Effector memory CD4-positive, alpha-beta T cell (primary cell): ENCODE measurements at regions not wholly inside any gene's neighbourhood (a gene's known extent, or its start where the extent isn't known, plus 50 kb on each side); places are given as distances from the start of the nearest gene placed in this dataset.

Experiments used
- DNase-seq, 3 donors: peaks; one replicate each; pipeline ENCODE4 v3.0.0-alpha.2; 2020
- H3K27ac ChIP-seq: 2 replicates; pipeline ENCODE4 v1.7.0; 2013; ENCODE audit warnings: mild to moderate bottlenecking, low read length, moderate library complexity; ENCODE audit not compliant: insufficient read depth, poor library complexity, severe bottlenecking
- H3K27me3 ChIP-seq: replicated peaks from 2 replicates; pipeline ENCODE4 v1.7.0; 2013; ENCODE audit warnings: mild to moderate bottlenecking, low read length; ENCODE audit not compliant: insufficient read depth, control insufficient read depth, poor library complexity, severe bottlenecking
- H3K36me3 ChIP-seq: 2 replicates; pipeline ENCODE4 v1.7.0; 2013; ENCODE audit warnings: mild to moderate bottlenecking, low read length, moderate library complexity; ENCODE audit not compliant: control insufficient read depth, insufficient read depth
- H3K4me1 ChIP-seq: 2 replicates; pipeline ENCODE4 v1.7.0; 2013; ENCODE audit warnings: low read length, mild to moderate bottlenecking; ENCODE audit not compliant: control insufficient read depth, insufficient read depth, poor library complexity, severe bottlenecking
- H3K4me3 ChIP-seq: 2 replicates; pipeline ENCODE4 v1.7.0; 2013; ENCODE audit warnings: low read length, low read depth, mild to moderate bottlenecking; ENCODE audit not compliant: insufficient read depth, poor library complexity, severe bottlenecking
- H3K9me3 ChIP-seq: 2 replicates; pipeline ENCODE4 v1.7.0; 2013; ENCODE audit warnings: mild to moderate bottlenecking, low read length, moderate library complexity; ENCODE audit not compliant: control insufficient read depth

GRCh38 chr19:28785971-28786370, 427.0 kb downstream of the UQCRFS1 start:
- no peaks in the 10 kb centered on the region for H3K4me1 ChIP-seq
- H3K27ac ChIP-seq: no peak overlapping the region
- no peak for DNase-seq
- no peak overlapping the region for H3K4me3 ChIP-seq
- no peaks in the 10 kb centered on the region for H3K36me3 ChIP-seq
- no peaks in the 10 kb centered on the region for H3K27me3 ChIP-seq
- H3K9me3 ChIP-seq: peaks cover 4% of the 10 kb centered on the region

DNA sequence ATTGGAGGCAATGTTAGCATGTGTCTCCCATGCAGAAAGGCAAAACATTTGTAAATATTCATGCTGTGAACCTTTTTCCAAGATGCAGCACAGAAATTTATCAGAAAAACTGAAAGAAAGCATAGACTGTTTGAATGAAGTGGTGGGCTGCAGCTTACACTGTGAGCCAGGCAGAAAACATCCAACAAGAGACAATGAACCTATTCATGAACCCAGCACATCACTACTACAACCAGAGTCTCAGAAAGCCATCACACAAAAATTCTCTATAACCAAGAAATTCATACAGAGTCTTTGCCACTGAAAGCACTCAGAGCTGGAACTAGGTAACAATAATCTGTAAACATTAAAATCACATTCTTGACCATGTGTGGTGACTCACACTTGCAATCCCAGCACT, 448.9 kb downstream of the UQCRFS1 start:
- no peaks in the 10 kb centered on the region for H3K36me3 ChIP-seq
- H3K27ac ChIP-seq: no peak overlapping the region
- H3K27me3 ChIP-seq: no peaks in the 10 kb centered on the region
- H3K4me1 ChIP-seq: no peaks in the 10 kb centered on the region
- no peak for DNase-seq
- H3K9me3 ChIP-seq: peaks cover 5% of the 10 kb centered on the region
- no peak overlapping the region for H3K4me3 ChIP-seq

GRCh38 chr19:28746478-28746877, 466.5 kb downstream of the UQCRFS1 start:
- H3K4me3 ChIP-seq: no peak overlapping the region
- no peak for DNase-seq
- H3K4me1 ChIP-seq: no peaks in the 10 kb centered on the region
- no peaks in the 10 kb centered on the region for H3K36me3 ChIP-seq
- H3K9me3 ChIP-seq: no peaks in the 10 kb centered on the region
- H3K27ac ChIP-seq: no peak overlapping the region
- H3K27me3 ChIP-seq: no peaks in the 10 kb centered on the region

GRCh38 chr19:28744943-28745342, 468.0 kb downstream of the UQCRFS1 start:
- DNase-seq: no peak
- no peaks in the 10 kb centered on the region for H3K36me3 ChIP-seq
- H3K4me3 ChIP-seq: no peak overlapping the region
- H3K9me3 ChIP-seq: no peaks in the 10 kb centered on the region
- H3K27ac ChIP-seq: no peak overlapping the region
- no peaks in the 10 kb centered on the region for H3K27me3 ChIP-seq
- no peaks in the 10 kb centered on the region for H3K4me1 ChIP-seq

- no peak overlapping the region for H3K4me3 ChIP-seq
- H3K9me3 ChIP-seq: no peaks in the 10 kb centered on the region
- no peak overlapping the region for H3K27ac ChIP-seq
- H3K27me3 ChIP-seq: no peaks in the 10 kb centered on the region
- H3K36me3 ChIP-seq: no peaks in the 10 kb centered on the region
- no peaks in the 10 kb centered on the region for H3K4me1 ChIP-seq
- no peak for DNase-seq
Observed at GRCh38 chr19:28744014-28744413, 468.9 kb downstream of the UQCRFS1 start.

DNA sequence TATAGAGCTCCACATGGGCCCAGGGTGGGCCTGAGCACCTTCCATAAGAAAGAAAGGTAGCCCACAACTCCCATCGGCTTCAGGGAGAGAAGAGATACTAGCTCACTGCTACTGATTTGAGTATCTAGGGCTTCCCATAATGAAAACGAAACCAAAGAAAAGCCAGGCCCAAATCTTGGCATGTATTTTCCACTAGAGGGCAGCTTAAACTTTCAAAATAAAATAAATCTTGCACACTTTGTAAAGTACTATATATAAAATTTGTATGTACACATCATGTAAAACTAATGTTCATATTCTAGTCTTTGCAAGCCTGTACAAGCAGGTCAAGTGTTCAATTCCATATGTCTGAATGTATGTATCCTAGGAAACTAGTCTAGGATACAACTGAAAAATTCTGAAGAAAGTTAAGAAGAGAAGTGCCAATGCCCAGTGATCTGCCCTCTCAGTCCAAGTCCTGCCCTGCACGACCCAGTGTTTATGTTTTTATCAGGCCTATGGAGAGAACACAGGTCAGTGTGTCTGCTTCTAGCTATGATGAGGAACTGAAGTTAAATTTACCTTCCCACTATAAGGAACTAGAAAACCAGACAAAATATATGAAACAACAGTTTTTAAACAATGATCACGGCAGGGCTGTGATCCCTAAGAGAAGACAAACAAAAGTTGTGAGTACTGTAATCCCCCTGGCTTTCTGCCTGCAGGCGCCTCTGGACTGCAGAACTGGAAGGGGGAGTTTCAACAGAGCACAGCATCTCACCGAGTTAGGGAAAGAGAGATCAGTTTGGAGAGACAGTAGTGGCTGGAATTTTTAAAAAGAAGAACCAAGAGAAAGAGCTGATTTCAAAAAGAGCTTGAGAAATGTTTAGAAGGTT, 475.7 kb downstream of the UQCRFS1 start:
- Histone ChIP-seq H3K4me1 (no peaks in the 10 kb centered on the region), H3K27me3 (no peaks in the 10 kb centered on the region), H3K36me3 (no peaks in the 10 kb centered on the region), H3K4me3 (no peak overlapping the region), H3K27ac (no peak overlapping the region), H3K9me3 (no peaks in the 10 kb centered on the region)
- no peak for DNase-seq

DNA sequence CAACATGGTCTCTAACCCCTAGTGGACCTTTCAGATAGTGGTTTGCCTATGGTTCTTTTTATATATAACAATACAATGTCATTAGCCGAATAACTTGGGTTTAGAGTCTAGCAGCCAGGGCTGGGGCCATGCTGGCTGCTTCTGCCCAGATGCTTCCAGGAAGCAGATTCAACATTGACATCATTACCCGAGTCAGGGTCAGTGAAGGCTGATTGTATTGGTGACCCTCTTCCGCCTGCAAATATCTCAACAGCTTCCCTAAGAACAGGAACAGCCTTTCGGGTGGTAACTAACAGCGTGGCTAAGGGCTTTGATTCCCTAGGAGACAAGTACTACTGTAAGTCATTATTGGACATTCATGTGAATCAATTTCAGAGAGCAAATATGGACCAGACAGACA, 476.4 kb downstream of the UQCRFS1 start:
- Histone ChIP-seq H3K36me3 (no peaks in the 10 kb centered on the region), H3K4me3 (no peak overlapping the region), H3K27me3 (no peaks in the 10 kb centered on the region), H3K9me3 (no peaks in the 10 kb centered on the region), H3K4me1 (no peaks in the 10 kb centered on the region), H3K27ac (no peak overlapping the region)
- no peak for DNase-seq

DNA sequence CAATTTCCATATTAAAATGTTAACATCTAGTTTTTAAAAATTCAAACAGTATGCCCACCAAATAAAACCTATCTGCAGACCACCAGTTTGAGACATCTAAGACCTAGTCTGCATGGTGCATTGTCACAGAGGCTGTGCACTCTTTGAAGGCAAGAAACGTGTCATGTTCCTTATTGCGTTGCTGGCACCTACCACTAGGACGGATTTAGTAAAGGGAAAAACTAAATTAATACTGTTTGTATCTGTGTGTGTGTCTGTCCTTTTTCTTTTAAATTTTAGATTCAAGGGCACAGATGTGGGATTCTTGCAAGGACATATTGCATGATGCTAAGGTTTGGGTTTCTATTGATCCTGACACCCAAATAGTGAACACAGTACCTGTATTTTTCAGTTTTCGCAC, 481.4 kb downstream of the UQCRFS1 start:
- Histone ChIP-seq H3K27ac (no peak overlapping the region), H3K4me1 (peaks cover 6% of the 10 kb centered on the region), H3K36me3 (no peaks in the 10 kb centered on the region), H3K4me3 (no peak overlapping the region), H3K27me3 (no peaks in the 10 kb centered on the region), H3K9me3 (no peaks in the 10 kb centered on the region)
- DNase-seq: no peak

DNA sequence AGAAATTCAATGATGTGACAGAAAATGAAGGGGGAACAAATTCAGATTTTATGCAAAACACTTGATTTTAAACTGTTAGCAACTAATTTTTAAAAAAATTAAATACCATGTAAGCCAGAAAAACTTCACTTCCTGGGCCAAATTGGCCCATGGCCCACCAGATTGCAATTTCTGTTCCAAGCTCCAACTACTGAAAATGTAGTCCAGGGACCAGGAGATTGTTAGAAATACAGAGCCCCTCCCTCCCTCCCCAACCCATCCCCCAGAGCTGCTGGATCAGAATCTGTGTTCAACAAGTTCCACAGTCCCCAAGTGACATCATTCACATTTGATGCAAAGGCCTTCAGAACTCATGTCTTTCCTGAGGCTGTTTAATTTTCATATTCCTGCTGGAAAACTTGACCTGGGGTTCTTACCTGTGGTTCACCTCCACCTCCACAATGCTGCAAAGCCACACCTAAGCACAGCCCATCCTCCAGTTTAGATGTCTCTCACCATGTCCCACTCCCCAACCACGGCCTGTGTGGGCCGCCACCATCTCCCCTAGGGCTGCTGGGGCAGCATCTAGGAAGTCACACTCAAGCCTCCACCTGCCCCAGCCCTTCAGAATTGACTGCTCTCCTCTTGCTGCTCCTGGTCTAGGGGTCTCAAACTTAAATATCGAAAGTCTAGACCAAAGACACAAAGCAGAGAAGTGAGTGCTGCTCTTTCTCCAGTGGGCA, 482.0 kb downstream of the UQCRFS1 start:
- Histone ChIP-seq H3K27me3 (no peaks in the 10 kb centered on the region), H3K4me3 (no peak overlapping the region), H3K9me3 (no peaks in the 10 kb centered on the region), H3K27ac (no peak overlapping the region), H3K4me1 (peaks cover 6% of the 10 kb centered on the region), H3K36me3 (no peaks in the 10 kb centered on the region)
- no peak for DNase-seq

DNA sequence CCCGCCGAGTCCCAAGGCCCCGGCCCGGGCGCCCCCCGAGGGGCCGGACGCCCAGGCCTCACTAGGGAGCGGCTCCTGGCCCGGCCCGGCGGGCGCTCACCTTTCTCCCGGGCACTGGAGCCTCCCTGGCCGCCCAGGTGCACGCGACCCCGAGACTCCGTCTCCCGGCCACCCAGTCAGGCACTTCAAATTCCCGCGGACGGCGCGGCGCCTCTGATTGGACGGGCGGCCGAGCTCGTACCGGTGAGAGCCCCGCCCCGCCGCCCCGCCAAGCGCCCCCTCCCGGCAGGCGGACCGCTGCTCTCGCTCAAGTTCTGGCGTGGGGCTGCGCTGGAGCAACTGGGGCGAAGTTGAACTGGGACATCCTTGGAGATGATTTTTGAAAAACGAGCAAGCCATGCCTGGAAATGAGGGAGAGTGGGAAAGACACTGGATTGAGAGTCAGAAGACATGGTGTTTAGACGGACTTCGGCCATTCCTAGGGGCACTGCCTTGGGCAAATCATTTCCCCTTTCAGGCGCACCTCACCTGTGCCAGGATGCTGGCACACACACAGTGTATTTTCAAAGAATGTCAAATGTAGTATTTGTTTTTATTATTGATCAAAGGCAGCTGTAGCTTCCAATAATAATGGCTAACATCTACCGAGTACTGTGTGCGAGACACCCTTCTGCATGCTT, 485.3 kb downstream of the UQCRFS1 start:
- H3K9me3 ChIP-seq: no peaks in the 10 kb centered on the region
- H3K4me3 ChIP-seq: no peak overlapping the region
- H3K4me1 ChIP-seq: peaks cover 6% of the 10 kb centered on the region
- H3K27ac ChIP-seq: no peak overlapping the region
- H3K36me3 ChIP-seq: no peaks in the 10 kb centered on the region
- no peaks in the 10 kb centered on the region for H3K27me3 ChIP-seq
- DNase-seq: no peak
